Activated CD4-positive, alpha-beta T cell treated with anti-CD3 and anti-CD28 coated beads for 48 hours (primary cell): ENCODE measurements at regions not wholly inside any gene's neighbourhood (a gene's known extent, or its start where the extent isn't known, plus 50 kb on each side); places are given as distances from the start of the nearest gene placed in this dataset.
"Not testable (repeated sequence)": the region's sequence is repeated elsewhere in the genome, so short reads cannot be mapped to it uniquely, and the experiment has no call there.

Experiments
- DNase-seq: peaks from one replicate; pipeline ENCODE4 v3.0.0-alpha.2; 2020

DNA sequence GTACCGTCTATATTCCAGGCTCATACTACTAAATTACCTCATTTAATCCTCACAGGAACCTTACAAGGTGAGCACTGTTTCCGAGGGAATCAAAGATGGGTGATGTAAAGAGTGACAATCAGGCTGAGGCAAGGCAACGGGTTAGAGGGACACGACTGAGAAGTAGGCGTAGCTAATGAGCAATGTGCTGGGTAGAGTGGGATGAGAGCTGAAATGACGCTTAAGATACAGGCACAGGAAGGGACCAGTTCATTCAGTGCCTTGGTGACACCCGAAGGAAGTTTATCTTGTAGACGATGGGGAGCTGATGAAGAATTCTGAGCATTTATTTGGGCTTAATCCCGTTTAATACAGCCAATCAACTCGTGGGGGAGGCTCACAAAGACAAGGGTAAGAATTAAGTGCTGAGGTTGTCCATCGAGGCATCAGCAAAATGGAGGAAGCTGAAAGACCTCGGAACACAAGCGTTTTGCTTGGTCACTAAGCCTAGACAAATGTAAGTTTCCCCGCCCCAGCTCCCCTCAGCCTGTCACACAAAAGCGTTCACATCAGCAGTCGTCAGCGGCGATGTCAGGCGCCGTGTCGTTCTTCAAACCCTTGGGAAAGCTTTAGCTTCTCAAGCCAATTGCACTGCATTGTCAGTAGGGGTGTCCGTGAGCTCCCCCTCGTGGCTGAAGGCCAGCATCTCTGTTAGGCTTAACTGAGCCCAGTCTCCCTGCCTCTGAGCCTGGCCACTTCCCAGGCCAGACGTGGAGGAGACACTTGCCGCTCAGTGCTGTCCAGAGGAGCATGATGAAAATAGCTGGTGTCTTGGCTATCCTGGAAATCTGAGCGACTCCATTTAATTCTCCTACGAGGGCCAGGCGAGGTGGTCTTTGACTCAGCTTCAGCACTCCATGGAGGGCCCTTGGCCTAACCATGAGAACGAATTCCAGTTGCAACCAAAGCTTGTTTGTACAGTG, 288.5 kb upstream of the G2E3 start:
- DNase-seq: peak; percentile 80

DNA sequence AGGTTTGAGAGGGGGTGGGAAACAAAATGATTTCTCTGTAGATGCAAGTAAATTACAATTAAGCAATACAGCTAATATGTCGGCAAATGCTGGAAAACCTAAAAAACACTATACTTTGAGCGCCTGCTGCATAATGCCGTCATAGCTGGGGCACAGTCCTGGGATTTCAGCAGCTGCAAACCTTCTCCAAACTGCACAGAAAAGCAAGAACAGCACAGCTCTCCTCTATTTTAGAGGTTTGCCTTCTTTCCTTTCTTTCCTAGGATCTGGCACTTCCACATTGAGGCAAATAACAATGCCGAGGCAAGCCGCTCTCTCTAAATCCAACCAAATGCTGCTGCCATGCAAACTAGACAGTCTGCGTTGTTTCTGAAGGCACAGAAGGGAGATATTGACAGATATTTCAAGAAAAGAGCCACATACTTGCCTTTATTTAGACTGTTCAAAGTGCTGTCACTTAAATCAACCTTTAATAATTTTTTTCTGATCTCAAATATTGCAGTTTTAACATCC, 287.1 kb upstream of the G2E3 start:
- DNase-seq: no peak

DNA sequence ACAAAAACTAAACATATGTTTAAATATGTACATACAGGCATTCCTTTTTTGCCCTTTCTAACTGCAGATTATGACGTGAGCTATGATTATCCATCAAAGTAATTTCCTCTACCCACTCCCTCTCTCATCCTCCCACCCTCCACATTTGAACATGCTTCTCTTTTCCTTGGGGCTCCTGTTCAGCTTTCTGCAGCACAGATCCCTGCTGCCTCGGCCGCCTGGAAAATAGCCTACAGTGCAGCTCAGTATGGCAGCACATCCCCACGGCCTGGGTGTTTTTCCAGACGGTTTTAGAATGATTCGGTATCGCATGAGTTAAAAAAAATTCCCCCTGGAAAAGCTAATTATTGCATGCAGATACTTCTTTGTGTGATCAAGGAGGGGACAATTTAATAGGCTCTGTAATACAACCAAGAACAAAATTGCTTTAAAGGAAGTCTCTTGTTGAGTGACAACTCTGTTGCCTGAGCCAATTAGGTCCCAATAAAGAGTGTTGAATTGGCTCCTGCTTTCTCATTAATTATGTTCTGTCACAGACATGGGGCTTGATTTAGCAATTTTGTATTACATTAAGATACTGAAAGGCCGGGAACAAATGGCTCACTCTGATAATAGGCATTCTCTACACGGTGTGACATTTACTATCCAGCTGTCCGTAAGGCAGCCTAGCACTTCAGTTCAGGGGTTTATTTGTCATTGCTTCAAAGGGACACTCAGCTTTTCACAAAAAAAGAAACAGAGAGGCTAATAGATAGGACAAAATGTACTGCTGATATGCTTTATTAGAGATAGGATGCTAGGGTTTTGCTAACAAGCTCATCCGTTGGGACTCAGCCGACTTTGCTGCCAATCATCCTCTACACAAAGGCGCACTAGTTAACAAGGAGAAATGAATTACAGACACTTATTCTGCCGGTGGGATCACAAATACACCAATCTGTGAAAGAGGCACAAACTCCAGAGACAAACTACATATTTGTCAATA, 285.8 kb upstream of the G2E3 start:
- DNase-seq: no peak

DNA sequence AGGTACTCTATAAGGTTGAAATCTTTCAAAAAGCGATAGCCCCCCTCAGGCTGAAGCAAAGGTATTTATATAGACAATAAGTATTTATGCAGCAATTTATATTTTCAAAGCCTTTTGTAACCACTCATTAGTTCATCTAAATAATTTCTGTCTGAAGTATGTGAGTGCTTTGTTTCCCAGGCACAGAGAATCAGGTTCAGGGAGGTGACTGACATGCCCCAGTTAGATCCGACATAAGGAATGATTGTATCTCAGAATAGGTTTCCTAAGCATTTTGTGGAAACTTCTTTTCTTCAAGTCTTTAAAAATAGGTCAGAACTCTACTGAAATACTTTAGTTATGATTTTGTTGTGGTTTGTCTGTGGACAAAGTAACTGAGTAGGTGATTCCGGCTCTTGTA, 283.4 kb upstream of the G2E3 start:
- DNase-seq: no peak

DNA sequence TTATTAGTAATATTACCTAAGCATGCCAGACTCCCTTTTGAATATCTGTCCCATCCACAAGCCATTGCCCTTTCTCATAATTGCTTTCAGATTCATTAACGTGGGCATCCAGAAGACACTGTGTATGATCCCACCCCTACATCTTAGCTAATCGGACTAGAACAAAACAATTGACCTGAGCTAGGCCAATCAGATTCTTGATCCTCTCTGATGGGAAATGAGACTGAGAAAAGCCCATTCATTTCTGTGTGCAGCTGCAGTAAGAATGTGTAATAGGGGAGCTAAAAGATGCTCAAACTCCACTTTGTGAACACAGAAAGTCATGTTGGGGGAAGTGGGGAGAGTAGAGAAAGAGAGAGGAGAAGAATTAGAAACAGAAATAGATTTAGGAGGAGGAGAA, 281.7 kb upstream of the G2E3 start:
- DNase-seq: no peak

DNA sequence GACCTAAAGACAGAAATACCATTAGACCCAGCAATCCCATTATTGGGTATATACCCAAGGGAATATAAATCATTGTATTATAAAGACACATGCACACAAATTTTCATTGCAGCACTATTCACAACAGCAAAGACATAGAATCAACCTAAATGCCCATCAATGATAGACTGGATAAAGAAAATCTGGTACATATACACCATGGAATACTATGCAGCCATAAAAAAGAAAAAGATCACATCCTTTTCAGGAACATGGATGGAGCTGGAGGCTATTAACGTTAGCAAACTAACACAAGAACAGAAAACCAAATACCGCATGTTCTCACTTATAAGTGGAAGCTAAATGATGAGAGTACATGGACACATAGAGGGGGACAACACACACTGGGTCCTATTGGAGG, 280.1 kb upstream of the G2E3 start:
- DNase-seq: not testable (repeated sequence)

DNA sequence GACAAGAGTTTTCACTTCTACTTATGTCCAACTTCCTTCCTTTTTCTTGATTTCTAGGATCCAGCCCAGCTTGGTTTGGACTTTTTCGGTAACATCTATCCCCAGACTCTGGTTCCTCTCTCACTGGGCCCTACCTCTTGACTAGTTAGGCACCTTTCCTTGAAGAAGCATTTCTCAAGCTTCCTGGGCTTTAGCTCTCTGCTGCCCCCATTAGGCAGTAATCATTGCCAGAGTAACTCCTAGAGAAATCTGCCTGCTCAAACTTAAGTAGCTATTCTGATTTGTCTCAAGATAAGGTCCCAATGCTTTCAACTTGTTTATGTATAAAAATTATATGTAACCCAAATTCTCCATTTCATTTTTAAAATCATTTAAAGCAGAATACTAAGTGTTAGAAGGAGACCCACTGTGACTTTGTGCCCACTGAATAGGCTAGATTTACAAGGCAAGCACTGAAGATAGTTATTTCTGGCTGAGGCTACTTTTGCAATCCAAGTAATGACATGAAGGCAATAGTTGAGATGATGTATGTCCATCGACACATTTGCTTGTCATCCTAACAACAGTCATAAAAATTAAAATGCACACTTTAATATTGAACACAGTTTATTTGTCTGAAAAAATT, 275.0 kb upstream of the G2E3 start:
- DNase-seq: peak; percentile 40

DNA sequence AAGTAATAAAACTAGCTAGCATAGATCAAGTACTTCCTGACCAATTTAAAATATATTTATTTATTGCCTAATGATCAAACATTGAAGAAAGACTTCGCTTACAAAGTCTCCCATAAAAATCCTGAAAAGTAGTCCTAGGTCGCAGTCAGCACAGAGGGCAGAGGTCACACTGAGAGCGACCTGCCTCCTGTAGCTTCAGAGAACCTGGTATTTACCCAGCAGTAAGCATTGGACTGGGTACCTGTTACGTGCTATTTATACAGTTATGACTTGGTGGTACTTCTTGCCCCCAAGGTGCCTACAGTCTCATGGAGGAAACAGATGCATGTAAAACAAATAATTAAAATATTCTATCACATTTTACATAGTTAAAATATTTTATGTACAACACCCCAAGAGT, 274.1 kb upstream of the G2E3 start:
- no peak for DNase-seq

DNA sequence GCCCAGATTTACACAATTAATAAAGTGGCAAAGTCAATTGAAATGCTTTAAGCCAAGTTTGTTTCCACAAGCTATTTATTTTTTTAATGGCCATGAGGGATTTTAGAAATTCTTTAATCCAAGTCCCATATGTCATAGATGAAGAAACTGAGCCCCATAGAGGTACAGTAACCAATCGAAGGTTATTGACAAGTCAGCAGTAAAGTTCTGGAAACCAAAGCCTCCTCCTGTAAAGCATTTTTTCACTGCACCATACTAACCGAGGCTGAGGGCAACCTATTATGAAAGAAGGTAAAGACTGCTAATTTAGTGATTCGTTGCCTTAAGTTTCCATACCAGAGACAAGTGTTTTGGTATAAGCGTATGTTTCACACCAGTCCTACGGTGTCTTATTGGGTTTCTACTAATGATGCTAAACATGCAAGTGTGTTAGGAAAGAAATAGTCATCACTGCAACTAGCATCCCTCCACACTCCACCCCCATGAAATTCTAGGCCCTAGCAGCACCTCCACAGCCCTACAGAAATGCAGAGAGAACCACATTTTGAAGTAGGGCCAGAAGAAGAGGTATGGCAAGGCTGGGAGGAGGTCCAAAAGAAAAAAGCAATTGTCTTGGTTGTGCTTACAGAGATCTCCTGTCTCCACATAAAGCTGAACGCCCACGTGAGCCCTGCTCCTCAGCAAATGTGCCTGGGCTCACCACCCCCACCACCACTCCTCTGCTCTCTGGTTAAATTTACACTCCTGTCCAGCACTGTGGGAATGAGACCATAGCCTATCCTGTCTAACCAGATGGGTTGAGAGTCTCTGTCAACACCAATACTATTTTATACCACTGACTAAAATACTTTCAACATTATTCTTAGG, 271.1 kb upstream of the G2E3 start:
- DNase-seq: no peak

DNA sequence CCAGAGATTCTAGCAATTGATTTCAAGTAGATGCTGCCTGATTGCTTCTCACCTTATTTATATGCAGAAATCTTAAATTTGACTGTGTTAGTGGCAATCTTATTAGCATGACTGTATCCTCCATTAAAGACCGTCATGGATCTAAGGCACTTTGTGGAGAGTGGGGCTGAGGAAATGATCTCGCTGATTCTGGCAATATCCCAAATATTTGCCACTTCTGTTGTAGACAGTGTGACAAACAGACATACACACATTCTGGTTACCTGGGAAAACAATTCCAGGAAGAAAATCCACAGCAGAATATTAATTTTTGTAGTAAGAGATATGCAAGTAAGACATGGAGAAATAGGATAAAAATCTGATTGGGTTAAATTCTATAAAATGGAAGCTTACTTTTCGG, 269.0 kb upstream of the G2E3 start:
- DNase-seq: no peak

DNA sequence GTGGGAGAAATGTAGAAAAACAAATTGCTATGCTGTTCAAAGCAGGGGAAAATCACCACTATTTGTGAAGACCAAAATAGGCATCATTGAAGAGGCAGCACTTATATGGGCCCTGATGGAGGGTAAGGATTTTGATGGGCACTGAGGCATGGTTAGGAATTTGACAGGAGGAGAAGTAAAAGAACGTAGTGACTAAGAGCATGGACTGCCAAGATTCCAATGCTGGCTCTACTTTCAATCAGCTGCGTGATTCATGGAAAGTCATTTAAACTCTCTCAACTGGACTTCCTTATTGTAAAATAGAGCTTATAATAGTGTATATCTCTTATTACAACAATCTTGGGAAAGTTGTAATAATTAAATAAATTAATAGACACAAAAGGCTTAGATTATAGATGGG, 267.7 kb upstream of the G2E3 start:
- no peak for DNase-seq

DNA sequence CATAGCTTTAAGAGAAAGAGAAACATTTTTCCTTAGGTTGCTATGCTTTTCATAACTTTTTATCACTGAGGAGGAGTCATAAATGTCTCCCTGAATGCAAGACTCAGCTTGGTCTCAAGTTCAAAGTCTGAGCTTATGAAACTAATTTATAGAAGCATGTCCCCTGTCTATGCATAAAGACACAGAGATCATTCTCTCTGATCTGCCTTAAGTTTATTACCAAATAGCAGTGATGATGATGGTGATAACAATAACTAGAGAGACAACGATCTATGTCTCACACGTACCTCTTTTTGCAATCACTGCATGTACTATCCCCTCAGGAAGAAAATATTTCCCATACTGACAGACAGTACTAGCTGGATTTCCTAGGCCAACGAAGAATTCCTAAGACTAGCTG, 266.4 kb upstream of the G2E3 start:
- no peak for DNase-seq

DNA sequence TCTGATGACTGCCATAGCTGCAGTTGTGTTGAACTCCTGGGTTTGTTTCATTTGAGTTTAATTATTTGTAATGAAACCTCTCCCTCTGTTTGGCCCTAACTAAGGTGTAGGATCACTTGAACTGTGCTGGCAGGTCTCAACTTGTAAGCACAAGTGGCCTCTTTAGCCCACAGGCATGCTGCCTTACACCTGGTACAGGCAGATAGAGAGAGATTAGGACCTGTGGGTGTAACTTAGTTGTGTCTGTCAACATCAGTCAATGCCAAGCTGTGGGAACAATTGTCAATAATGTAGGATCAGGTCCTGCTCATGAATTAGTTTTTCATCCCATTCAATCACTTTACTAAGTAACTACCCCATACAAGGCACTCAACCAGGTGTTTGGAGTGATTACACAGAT, 263.0 kb upstream of the G2E3 start:
- no peak for DNase-seq

DNA sequence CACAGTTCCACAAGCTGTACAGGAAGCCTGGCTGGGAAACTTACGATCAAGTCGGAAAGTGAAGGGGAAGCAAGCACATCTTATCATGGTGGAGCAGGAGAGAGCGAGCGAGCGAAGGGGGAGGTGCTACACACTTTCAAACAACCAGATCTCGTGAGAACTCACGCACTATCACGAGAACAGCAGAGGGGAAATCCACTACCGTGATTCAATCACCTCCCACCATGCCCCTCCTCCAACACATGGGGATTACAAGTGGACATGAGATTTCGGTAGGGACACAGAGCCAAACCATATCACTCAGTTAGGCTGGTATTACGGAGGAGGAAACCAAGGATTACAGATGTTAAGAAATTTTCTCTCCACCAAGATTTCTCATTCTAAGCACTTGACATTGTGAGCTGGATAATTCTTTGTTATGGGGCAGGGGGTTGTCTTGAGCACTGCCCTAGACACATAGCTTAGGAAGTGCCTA, 262.0 kb upstream of the G2E3 start:
- peak; percentile 34 for DNase-seq

DNA sequence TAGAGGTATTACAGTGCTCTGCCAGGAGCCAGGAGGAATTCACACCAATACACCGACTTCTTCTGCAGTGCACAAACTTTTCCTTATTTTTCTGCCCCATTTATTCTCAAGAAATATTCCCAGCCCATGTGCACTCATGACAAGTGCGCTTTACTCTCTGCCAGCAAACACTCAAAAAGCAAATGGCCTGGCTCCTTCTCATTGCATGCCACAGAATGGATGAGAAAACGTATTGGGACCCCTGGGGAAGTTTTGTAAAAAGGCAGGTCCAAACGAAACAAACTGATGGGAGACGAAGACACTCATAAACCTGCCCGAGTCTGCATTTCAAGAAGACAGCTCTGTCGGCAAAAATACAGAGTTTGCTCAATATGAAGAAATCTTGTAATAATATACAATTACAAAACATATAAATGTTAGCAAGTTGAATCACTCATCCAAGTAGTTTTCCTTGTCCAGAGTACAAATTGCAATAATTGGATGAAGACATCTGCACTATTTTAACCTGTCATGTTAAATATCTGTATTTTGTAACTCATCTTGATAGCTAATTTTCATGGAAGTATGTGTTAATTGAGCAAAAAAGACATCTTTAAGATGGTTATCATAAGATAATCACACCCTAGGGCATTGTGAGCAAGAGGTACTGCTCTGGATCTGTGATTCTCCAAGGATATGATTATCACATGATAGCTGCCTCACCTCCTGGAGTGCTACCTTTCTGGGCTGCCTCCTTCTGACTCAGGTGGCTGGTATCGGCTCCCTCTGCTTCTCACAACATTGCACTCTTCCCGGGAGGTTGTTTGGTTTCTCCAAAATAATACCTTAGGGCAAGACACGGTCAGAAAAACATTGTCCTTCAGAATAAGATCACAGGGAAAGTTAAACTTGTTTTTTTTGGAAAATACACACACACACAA, 260.8 kb upstream of the G2E3 start:
- no peak for DNase-seq

DNA sequence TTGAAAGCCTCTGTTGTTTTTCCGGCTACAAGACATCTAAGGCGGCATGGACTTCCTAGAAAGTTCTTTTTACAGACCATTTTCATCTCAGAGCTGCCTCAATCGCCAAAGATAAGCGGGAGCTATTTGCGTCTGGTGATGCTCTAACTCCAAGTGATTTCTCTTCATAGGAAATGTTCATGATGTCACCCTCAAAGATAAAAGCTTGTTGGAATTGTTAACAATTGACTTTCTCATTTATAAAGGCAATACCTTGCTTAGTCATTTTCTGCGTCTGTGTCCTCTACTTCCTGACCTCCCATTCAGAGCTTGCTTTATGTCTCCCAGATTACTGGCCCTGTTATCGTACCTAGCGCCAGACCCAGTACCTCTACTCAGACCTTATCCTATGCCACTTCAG, 259.0 kb upstream of the G2E3 start:
- DNase-seq: no peak

DNA sequence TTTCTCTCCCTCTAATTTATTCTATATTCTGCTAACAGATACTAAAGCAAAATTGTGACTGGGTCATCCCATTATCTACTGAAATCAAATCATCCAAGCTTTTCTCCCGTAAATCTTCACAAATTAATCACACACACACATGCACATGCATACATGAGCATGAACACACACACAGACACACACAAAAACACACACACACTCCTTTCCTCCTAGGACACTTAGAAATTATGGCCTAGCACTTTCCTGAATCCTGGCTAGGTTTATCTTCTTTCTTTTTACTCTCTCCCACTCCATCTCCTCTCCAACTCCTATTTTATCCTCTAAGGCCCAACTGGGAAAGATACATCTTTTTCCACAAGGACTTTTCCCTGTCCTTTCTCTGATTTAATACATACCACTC, 255.6 kb upstream of the G2E3 start:
- no peak for DNase-seq

DNA sequence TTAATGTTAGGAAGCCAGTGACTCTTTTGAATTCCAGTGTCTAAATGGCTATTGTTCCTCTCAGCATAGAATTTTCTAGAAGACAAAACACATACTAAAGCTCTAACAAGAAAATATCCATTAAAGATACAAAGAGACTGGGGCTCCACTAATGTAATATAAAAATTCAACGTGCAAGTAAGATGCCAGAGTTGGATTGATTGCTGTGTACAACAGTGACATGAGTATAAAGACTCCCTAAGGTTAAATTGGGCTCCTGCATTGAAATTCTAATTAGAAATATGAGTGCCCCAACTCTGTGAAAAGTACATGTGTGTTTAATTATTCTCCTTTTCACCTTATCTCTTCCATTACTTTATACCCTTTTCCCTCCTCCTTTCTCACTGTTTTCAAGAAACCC, 253.6 kb upstream of the G2E3 start:
- no peak for DNase-seq

DNA sequence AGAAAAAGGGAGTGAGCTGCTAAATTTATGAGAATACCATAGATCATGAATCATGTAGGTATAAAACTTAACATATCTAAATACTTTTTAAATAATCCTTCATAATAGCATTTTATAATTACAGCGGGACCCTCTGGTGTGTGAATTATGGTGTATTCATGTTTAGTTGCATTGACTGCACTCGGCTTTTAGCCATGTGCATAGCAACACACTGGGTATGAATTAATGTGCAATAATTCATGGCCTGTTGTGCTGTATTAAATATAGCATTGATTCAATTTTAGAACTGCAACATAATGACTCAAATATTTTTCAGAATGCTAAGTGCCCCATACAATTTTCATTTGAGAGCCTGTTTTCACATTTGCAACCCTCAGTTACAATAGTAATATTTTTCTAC, 249.6 kb upstream of the G2E3 start:
- no peak for DNase-seq

DNA sequence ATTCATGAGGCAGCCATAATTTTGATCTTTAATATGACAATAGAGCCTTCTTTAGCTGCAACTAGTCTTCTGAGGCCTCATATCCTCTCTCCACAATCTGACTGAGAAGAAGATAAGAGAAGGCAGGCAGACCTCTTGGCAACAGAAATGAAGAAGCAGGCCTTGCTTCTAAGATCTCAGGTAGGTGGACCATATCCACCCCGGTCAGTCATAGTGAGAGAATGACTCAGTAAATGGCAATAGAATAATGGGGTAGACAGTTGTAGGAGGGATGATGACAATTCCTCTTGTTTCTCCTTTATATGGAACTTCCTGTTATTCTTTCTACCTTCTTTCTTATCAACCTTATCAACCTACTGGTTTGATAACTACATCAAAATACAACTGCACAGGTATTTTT, 246.7 kb upstream of the G2E3 start:
- no peak for DNase-seq

DNA sequence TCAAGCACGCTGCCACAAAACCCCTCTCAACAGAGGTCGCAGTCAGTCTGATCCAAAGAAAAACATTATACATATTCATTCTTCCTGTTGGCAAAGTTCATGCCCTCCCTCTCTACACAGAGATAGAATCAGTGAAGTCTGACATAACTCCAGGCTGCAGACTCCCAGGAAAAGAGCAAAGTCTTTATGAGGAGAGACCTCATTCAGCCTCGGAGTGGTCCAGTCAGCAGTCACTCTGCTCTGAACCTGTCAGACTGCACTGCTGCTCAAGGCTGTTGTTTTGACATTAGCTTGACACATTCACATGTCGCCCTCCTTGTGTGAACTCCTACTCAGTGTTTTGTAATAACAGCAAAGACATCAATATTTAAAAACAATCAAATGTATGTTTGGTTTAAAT, 241.2 kb upstream of the G2E3 start:
- DNase-seq: no peak
